GM19463 (cell line): ENCODE measurements at regions not wholly inside any gene's neighbourhood (a gene's known extent, or its start where the extent isn't known, plus 50 kb on each side); places are given as distances from the start of the nearest gene placed in this dataset.

Source experiments
- ATAC-seq: cut with Tn5 transposase; IDR thresholded peaks from one replicate; pipeline ENCODE4 v1.9.1; 2021; ENCODE audit warnings: mild to moderate bottlenecking, moderate library complexity; ENCODE audit not compliant: unreplicated experiment

- ATAC-seq = no peak
These were observed 106.3 kb upstream of the SSBP2 start for GRCh38 chr5:81856948-81857928.

- ATAC-seq = no peak
These were observed 104.7 kb upstream of the SSBP2 start for GRCh38 chr5:81855591-81855990.

- ATAC-seq = no peak
These were observed 104.0 kb upstream of the SSBP2 start for GRCh38 chr5:81854915-81855314.

- ATAC-seq = no peak
These were observed 103.6 kb upstream of the SSBP2 start for GRCh38 chr5:81854485-81854884.

GRCh38 chr5:81853030-81853357 lies 102.1 kb upstream of the SSBP2 start:
- no peak for ATAC-seq

GRCh38 chr5:81852291-81853029 lies 101.6 kb upstream of the SSBP2 start:
- no peak for ATAC-seq

GRCh38 chr5:81851481-81852178 lies 100.7 kb upstream of the SSBP2 start:
- peak; percentile 86 for ATAC-seq

GRCh38 chr5:81850501-81851357 lies 99.8 kb upstream of the SSBP2 start:
- no peak for ATAC-seq

GRCh38 chr5:81849770-81850367 lies 99.0 kb upstream of the SSBP2 start:
- no peak for ATAC-seq

GRCh38 chr5:81848362-81848880 lies 97.5 kb upstream of the SSBP2 start:
- no peak for ATAC-seq

- no peak for ATAC-seq
These were observed 95.4 kb upstream of the SSBP2 start for GRCh38 chr5:81846301-81846700.

- ATAC-seq = no peak
These were observed 92.9 kb upstream of the SSBP2 start for GRCh38 chr5:81843845-81844244.

- no peak for ATAC-seq
These were observed 92.0 kb upstream of the SSBP2 start for GRCh38 chr5:81842795-81843398.

GRCh38 chr5:81839034-81839433 lies 88.1 kb upstream of the SSBP2 start:
- no peak for ATAC-seq

- peak; percentile 68 for ATAC-seq
These were observed 87.5 kb upstream of the SSBP2 start for GRCh38 chr5:81838307-81838906.

- no peak for ATAC-seq
These were observed 86.9 kb upstream of the SSBP2 start for GRCh38 chr5:81837667-81838306.

GRCh38 chr5:81835814-81836367 lies 85.0 kb upstream of the SSBP2 start:
- no peak for ATAC-seq

GRCh38 chr5:81834021-81834660 lies 83.2 kb upstream of the SSBP2 start:
- ATAC-seq = no peak
